C1 segment of cervical spinal cord (tissue), 14 donors: ENCODE measurements at regions not wholly inside any gene's neighbourhood (a gene's known extent, or its start where the extent isn't known, plus 50 kb on each side); places are given as distances from the start of the nearest gene placed in this dataset.
"Not testable (repeated sequence)": the region's sequence is repeated elsewhere in the genome, so short reads cannot be mapped to it uniquely, and the experiment has no call there.

ENCODE experiments used
- DNase-seq, 14 donors: peaks; one replicate each; lab custom pipeline; 2025; lab: John Stamatoyannopoulos, UW

DNA sequence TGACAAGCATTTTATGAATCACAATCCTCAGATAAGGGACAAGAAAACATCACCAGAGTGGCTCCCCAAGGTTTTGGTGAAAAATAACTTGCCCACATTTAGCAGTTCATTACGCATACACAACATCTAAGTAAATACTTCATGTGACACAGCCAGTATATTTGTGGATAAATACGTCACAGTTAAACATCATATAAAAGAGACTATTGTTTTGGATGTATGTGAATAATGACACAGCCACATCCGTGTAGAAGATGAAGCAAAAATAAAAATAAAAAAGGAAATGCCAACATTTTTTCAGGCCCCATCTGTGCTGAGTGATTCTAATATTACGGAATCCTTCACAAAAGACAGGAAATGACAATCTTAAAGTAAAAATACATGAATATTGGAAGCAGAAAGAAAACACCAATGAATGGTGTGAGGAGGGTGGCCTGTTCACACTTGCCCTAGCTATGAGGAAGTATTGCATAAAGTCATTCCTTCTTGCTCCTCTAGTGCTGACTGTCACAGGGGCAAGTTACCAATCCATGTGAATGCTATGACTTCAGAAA lies 457.1 kb downstream of the KLF12 start:
- DNase-seq, result no peak

DNA sequence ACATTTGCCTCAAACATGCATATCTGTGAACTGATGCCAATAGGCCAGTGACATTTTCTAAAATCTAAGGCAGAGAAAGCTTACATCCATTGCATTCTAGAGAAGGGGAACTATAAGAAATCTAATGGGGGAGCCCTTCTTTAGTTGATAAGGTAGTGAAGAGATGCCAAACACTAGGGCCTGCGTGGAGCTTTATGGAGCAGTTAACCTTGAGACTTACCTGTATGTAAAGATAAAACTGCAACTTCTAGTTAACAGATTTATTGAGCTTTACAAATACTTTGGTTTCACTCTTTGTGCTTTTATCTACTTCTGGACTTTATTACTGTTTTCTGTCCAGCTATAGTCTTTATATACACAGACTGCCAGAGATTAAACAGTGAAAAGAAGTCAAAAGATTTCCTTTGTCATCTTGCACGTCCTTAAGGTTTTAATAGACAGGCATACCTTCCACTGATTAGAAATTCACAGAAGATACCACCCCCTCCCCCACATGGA lies 457.6 kb downstream of the KLF12 start:
- DNase-seq, result no peak

DNA sequence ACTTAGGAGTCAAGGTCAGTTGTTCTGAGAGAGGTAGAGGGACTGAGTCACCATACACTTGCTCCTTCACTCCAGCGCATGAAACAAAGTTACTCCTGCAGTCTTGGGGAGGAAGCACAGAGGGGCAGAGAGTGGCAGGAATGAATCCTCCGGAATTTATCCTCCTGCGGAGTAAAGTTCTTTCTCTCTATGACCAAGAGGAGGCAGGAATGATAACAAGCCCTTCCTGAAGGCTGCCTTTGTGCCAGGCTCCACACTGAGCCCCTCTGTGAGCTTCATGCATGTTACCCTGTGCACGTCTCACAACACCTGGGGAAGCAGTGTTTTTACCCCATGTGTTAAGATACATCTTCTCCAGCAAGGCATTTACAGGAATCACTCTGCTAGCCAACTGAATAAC lies 458.4 kb downstream of the KLF12 start:
- DNase-seq, result no peak

DNA sequence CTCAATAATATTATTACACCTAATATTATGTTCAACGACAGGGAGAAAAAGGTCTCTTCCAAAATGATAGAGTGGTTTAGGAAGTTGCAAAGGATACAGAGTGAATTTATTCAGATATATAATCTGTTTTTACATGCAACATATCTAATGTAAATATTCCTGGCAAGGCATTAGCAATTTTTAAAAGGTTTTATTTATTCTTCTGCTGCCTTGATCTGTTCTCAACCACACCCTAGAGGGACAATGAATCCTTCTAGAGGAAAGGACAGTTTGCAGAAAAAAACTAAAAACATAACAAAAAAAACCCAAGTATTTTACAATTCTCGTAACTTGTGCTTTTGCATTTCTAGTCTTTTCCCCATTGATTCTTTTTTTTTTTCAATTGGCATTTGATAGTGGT lies 459.6 kb downstream of the KLF12 start:
- no peak for DNase-seq

DNA sequence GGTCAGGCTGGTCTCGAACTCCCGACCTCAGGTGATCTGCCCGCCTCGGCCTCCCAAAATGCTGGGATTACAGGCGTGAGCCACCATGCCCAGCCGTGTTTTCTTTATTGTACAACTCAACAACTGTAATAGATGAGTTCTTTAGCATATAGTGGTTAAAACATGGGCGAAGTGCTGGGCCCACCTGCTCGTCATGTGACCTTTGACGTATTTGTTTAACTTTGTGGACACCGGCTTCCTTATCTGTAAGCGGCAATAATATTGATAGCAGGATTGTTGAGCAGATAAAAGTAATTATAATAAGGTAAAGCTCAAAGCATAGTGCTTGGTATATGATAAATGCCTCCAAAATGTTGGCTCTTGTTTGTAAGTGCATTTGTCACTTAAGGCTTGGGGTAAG lies 460.3 kb downstream of the KLF12 start:
- DNase-seq, result no peak

DNA sequence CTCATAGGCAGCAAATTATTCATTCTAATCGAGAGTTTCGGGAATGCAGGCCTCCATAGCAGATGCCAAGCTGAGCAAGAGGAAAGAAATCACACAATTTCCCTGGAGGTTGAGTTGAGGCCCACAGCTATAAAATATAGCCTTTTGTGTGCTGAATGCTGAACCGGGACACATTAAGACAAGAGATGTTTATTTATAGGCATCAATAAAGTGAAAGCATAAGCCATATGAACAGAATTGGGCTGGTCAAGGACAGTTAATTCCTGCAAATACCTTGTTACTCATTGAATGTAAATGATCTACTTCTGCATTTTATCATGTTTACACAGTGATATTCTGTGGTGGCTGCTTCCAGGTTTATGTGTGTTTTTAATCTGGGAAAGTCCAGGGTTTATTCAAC lies 461.7 kb downstream of the KLF12 start:
- no peak for DNase-seq

DNA sequence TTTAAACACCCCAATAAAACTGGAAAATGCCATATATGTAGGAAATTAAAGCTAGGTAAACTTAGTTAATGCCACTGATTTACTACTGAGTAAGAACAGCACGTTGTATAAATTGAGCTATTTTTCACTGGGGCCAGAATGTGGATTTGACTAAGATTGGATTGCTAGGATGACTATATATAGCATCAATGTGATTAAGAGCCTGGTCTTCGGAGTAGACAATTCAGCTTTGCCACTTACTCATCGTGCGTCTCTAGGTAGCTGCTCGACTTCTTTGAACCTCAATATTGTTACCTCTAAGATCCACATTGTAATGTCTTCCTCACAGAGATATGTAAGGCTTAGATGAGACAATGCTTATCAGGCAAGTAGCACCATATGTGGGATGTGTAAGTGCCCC lies 462.5 kb downstream of the KLF12 start:
- DNase-seq, result no peak

DNA sequence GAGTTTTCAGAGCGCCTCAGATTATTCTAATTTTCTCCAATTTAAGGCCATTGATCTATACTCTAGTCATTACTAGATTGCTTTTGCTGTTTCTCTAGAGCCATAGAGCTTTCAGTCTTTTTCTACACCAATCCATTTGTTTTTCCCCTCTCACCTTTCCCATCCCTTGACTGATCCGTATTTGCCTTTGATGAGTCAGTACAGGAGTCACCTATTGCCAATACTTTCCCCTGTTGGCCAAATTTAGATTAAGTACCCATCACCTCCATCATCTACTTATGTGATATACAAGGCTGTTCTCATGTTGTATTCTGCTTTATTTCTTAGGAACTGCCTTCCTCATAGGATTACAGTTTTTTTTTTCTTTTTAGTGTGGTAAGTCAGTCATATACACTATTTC lies 463.2 kb downstream of the KLF12 start:
- DNase-seq, result no peak

DNA sequence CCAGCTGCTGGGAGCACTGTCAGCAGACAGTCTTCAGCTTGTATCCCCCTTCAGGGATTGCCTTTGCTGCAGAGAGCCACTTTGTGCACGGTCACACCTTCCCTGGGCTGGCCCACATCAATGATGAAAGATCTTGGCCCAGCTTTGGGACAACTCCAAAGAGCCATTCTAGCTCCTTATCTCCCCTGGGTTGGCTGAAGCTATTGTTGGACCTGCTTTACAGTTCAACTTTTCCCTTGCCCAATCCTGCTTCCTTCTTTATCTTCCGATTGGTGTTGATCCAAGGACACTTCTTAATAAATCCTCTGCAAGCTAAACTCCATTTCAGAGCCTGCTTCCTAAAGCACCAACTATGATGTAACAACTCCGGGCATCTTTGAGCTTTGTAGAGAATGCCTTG lies 466.4 kb downstream of the KLF12 start:
- no peak for DNase-seq

DNA sequence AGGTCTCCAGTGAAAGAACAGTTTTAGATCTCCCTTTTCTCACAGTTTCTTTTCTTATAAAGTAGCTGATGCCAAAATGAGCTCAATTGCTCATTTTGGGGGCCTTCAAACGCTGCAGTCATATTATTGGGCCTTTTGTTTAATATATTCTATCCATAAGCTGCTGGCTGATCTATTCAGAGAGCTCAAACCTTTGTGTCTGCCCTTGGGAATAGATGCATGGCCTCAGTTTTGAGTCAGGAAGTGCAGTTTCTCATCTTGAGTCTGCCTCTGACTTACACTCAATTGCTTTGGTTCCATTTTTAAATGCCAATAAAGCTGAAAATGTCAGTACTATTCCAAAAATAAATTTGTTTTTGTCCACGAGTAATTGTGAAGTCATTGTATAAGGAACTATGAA lies 468.9 kb downstream of the KLF12 start:
- no peak for DNase-seq

DNA sequence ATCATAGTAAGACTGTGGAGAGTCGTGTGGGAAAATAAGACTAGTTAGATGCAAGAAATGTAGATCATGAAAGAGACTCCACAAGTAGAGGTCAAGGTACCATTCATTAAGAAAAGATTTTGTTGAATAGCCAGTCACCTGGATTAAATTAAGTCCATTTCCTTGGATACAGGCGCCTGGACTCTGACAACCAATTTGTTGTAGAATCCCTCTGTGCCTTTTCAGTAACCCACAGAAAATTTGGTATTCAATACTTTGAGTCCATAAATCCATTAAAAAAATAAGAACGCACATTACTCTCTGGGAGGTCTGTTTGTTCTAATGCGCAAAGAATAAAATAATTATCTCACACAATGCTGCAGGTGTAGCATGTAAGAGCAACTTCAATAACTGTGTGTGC lies 469.4 kb downstream of the KLF12 start:
- DNase-seq, result no peak

DNA sequence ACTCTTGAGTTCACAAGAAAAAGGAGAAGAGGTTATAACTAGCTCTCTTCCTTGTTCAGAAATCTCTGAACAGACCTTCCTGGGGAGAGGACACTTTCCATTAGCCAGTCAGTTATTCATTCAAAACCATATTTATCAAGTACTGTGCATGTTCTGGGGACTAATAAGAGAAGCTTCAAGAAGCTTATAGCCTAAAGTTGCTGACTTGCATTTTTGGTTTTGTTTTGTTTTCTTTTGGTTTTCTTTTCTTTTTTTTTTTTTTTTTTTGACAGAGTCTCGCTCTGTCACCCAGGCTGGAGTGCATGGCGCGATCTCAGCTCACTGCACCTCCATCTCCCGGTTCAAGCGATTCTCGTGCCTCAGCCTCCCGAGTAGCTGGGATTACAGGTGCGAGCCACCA lies 471.4 kb downstream of the KLF12 start:
- no peak for DNase-seq

DNA sequence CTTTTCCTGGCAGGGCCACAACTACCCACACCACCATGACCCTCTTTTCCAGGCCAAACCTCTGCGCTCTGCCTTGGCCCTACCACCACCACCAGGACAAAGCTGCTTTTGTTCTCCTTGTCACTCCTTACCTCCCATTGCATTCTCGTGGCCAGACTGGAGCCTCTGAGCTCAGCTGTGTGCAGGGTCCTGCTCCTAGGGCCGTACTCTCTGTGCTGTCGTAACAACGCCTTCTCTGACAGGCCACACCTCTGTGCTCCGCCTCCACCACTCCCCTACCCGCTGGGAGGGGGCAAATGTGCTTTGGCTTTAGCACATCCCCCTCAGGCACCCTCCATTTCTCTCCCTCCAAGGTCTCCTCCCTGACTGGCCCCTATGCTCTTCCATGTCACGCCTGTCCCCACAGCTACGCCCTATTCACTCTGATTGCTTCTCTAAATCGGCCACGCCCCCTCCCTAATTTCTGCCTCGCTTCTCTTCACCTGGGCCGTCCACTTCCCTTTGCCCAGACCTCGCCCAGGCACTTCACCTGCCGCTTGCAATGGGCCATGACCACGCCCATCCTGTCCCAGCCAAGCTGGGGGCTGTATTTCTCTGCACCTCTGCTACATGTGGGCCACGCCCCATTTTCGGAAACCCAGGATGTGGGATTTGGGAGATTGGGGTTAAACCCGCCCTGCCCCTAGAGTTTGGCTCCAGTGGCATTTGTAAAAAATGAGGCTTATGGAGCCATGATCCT lies 472.3 kb downstream of the KLF12 start:
- DNase-seq, result no peak

DNA sequence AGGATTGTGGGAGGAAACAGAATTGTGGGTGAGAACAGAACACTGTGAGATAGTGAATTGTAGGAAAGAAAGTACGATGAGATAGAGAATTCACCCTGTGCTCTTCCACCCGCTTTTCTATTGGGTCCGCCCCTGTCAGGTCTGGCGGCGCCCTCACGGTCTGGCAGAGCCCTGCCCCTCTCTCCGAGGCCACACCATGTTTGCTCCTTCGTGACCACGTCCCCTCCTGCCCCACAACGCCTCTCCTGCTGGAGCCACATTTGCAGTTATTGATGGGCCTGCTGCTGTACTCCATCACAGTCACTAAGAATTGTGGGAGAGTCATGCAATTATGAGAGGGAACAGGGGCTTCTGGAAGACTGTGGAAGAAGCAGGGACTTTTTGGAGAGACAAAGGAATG lies 473.1 kb downstream of the KLF12 start:
- no peak for DNase-seq

DNA sequence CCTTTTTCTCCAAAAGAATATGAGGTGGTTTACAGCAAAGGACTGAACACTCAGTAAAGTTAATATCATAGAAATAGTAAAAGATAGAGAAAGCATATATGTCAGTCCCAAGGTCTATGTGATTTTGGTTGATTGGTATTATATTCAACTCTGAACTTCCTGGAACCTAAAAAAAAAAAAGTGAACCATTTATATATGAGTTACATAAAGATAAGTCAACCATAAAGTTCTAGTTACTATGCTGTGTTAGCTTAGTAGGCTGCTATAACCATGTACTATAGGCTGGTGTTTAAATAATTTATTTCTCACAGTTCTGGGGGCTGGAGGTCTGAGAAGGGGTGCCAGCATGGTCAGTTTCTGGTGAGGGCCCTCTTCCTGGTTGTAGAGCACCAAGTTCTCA lies 475.6 kb downstream of the KLF12 start:
- DNase-seq, result no peak

DNA sequence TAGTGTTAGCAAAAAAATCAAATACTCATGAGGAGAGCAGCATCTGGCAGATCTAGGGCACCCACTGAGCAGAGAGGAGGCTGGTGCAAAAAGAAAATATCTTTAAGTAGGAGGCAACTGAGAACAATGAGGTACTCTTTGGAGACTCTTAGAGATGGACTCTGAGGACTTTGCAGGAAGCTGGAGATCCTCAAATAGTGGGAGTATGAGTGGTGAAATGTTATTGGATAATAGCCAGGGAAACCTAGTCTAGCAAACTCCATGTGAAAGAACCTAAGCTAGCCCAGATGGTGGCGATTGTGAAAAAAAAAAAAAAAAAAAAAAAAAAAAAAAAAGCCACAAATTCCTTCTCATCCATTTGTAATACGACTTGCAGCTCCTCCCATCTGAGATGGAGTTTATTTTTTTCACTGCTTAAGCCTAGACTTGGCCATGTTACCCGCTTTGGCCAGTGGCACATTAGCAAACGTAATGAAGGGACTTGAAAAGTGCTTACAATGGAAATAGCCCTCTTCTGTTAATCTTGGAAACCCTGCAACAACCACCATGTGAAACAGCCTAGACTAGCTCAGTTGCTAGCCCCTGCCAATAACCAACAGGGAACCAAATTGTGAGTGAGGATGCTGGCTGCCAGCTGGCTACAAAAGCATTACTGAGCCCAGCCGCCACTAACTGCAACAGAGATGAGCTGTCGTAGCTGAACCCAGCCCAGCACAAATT lies 476.2 kb downstream of the KLF12 start:
- peak in 7 of 14 donors; percentile 1 to 62 (median 18) for DNase-seq

DNA sequence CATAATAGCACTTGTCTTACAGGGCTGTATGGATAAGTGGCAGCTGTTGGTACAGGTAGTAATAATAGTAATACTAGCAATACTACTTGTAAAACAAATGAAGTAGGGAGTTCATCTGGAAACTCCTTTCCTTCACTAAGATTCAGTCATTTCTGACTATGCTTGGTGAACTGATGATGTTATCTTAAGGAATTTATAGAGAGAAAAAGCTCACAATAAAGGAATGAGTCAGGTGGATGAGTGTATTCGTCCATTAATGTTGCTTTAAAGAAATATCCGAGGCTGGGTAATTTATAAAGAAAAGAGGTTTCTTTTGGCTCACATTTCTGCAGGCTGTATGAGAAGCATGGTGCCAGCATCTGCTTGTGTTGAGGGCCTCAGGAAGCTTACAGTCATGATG lies 477.3 kb downstream of the KLF12 start:
- no peak for DNase-seq

DNA sequence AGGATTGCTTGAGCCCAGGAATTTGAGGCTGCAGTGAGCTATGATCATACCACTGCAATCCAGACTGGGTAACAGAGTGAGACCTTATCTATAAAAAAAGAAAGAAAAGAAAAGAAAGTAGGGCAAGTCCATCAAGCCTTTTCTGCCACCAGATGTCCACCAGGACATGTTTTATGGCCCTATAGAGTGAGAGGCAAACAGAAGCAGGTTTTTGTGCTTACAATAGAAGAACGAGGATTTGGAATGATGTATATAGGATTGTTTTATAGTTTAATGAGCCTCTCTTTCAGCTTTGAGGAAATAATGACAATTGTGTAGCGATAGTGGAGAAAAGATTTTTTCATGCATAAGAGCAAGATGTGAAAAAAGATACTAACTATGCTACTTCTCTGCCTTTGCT lies 480.5 kb downstream of the KLF12 start:
- no peak for DNase-seq

DNA sequence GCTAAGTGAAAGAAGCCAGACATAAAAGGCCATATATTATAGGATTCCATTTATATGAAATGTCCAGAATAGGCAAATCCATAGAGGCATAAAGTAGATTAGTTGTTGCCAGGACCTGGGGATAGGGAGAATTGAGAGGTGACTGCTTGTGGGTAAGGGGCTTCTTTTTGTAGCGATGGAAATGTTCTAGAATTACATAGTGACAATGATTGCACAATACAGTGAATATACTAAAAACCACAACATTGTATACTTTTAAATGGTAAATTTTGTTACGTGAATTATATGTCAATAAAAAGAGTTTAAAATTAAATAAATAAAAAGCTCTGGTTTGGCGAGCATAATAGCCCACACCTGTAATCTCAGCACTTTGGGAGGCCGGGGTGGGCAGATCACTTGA lies 486.8 kb downstream of the KLF12 start:
- DNase-seq, result no peak

DNA sequence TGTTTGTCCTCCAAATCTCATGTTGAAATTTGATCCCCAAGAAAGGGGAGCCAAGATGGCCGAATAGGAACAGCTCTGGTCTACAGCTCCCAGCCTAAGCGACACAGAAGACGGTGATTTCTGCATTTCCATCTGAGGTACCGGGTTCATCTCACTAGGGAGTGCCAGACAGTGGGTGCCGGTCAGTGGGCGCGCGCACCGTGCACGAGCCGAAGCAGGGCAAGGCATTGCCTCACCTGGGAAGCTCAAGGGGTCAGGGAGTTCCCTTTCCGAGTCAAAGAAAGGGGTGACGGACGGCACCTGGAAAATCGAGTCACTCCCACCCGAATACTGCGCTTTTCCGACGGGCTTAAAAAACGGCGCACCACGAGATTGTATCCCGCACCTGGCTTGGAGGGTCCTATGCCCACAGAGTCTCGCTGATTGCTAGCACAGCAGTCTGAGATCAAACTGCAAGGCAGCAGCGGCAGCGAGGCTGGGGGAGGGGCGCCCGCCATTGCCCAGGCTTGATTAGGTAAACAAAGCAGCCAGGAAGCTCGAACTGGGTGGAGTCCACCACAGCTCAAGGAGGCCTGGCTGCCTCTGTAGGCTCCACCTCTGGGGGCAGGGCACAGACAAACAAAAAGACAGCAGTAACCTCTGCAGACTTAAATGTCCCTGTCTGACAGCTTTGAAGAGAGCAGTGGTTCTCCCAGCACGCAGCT lies 493.6 kb downstream of the KLF12 start:
- DNase-seq, result not testable (repeated sequence)

DNA sequence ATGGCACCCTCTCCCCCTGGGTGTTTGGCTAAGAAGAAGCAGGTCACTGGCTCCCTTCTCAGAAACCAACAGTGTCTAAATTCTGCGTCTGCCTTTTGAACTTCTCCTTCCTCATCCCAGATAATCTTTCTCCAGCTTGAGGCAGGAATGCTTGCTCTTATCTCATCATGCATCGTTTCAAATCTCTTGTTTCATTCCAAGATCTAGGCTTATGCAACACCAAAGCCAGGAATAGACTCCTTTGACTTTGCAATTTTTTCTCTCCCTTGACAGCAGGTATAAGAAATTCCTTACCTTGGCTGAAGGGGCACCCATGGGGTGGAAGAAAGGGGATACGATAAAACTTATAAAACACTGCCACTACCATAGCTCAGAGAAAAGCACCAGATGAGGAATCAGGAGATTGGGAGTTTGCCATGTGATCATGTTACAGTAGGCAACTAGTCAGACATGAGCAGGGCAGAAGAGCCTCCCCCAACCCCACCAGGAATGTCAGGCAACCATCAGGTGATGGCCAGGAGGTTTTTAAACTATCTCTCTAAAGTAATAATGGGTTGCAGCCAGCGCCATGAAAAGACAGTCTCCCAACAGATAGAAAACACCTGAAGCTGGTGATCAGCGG lies 498.9 kb downstream of the KLF12 start:
- DNase-seq, result no peak
